Adipocyte (in vitro differentiated cells): ENCODE measurements at regions not wholly inside any gene's neighbourhood (a gene's known extent, or its start where the extent isn't known, plus 50 kb on each side); places are given as distances from the start of the nearest gene placed in this dataset.
A peak's percentile ranks its signal among the peaks of the same experiment; 100 is the strongest.

Experiments
- DNase-seq: peaks from one replicate; pipeline ENCODE4 v3.0.0-alpha.2; 2015; ENCODE audit warnings: low read depth
- H3K27me3 ChIP-seq: replicated peaks from 2 replicates; pipeline ENCODE4 v1.7.0; 2013; ENCODE audit warnings: mild to moderate bottlenecking, low read length, moderate library complexity; ENCODE audit not compliant: control insufficient read depth, insufficient read depth
- H3K36me3 ChIP-seq: 2 replicates; pipeline ENCODE4 v1.7.0; 2013; ENCODE audit warnings: low read length, mild to moderate bottlenecking, moderate library complexity; ENCODE audit not compliant: control insufficient read depth, insufficient read depth, severe bottlenecking
- H3K4me1 ChIP-seq: 2 replicates; pipeline ENCODE4 v1.7.0; 2013; ENCODE audit warnings: mild to moderate bottlenecking, low read length, moderate library complexity; ENCODE audit not compliant: control insufficient read depth, insufficient read depth
- H3K4me3 ChIP-seq: 2 replicates; pipeline ENCODE4 v1.7.0; 2013; ENCODE audit warnings: mild to moderate bottlenecking, low read length, moderate library complexity
- H3K9ac ChIP-seq: 2 replicates; pipeline ENCODE4 v1.7.0; 2013; ENCODE audit warnings: mild to moderate bottlenecking, low read length, moderate library complexity
- H3K9me3 ChIP-seq: 2 replicates; pipeline ENCODE4 v1.7.0; 2013; ENCODE audit warnings: mild to moderate bottlenecking, low read length, moderate library complexity; ENCODE audit not compliant: control insufficient read depth

- no peaks in the 10 kb centered on the region for H3K36me3 ChIP-seq
- H3K4me3 ChIP-seq: no peak overlapping the region
- DNase-seq: peak; percentile 54
- no peak overlapping the region for H3K9ac ChIP-seq
- no peaks in the 10 kb centered on the region for H3K4me1 ChIP-seq
- H3K27me3 ChIP-seq: no peaks in the 10 kb centered on the region
- H3K9me3 ChIP-seq: no peaks in the 10 kb centered on the region
Observed at GRCh38 chr2:166560022-166560421, 66.0 kb upstream of the SCN7A start.

DNA sequence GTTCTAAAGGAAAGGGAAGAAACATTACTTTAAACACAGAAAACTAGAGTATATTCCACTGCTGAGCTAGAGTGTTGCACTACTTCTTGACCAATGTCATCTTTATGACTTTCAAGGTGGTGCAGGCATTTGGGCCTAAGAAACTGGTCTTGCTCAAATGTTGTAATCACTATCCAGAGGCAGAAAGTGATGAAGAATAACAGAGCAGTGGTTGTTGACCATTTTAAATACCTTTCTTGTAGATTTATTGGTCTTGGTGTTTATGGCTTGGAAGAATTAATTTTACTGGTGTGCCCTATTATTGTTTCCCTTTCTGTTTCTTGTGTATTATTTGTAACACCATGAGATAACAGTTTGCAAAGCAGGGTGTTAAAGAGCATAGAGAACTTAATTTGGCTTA, 56.9 kb upstream of the SCN7A start:
- no peak for DNase-seq
- Histone ChIP-seq H3K9me3 (no peaks in the 10 kb centered on the region), H3K9ac (no peak overlapping the region), H3K36me3 (no peaks in the 10 kb centered on the region), H3K27me3 (no peaks in the 10 kb centered on the region), H3K4me1 (no peaks in the 10 kb centered on the region), H3K4me3 (no peak overlapping the region)

GRCh38 chr2:166545473-166545872, 51.4 kb upstream of the SCN7A start:
- Histone ChIP-seq H3K4me1 (no peaks in the 10 kb centered on the region), H3K27me3 (no peaks in the 10 kb centered on the region), H3K36me3 (no peaks in the 10 kb centered on the region), H3K9ac (no peak overlapping the region), H3K4me3 (no peak overlapping the region), H3K9me3 (no peaks in the 10 kb centered on the region)
- no peak for DNase-seq
